Ascending aorta (tissue), 2 donors: ENCODE measurements at regions not wholly inside any gene's neighbourhood (a gene's known extent, or its start where the extent isn't known, plus 50 kb on each side); places are given as distances from the start of the nearest gene placed in this dataset.

Experiments
- DNase-seq, 2 donors: peaks; one replicate each; pipeline ENCODE4 v3.0.0-alpha.2; 2019; ENCODE audit warnings: low spot score in 2 of 2
- H3K27ac ChIP-seq, 2 donors: fragments of 200-600 bp; sonication (generic); one replicate each; pipeline ENCODE4 v1.5.1; 2016 to 2017; ENCODE audit warnings: mild to moderate bottlenecking in 1 of 2
- H3K27me3 ChIP-seq: fragments of 200-600 bp; sonication (generic); one replicate; pipeline ENCODE4 v1.5.1; 2017
- H3K36me3 ChIP-seq, 2 donors: fragments of 200-600 bp; sonication (generic); one replicate each; pipeline ENCODE4 v1.5.1; 2016
- H3K4me1 ChIP-seq, 2 donors: fragments of 200-600 bp; sonication (generic); one replicate each; pipeline ENCODE4 v1.5.1; 2016 to 2017; ENCODE audit warnings: mild to moderate bottlenecking in 1 of 2
- H3K4me3 ChIP-seq, 2 donors: fragments of 200-600 bp; sonication (generic); one replicate each; pipeline ENCODE4 v1.5.1; 2016 to 2017; ENCODE audit warnings: mild to moderate bottlenecking in 1 of 2
- H3K9me3 ChIP-seq, 2 donors: fragments of 200-600 bp; sonication (generic); one replicate each; pipeline ENCODE4 v1.5.1; 2016
- CTCF ChIP-seq, 3 experiments: fragments of 200-600 bp in 2 of 3; fragments of 450-650 bp in 1 of 3; sonication (generic) in 2 of 3; IDR thresholded peaks; one replicate each; pipeline ENCODE4 v1.5.1; 2016 to 2019; ENCODE audit warnings: antibody characterized with exemption in 3 of 3, mild to moderate bottlenecking in 1 of 3, moderate library complexity in 1 of 3
- intact Hi-C: fragments of 100-400 bp; cut with DNase I; formaldehyde crosslinking; loops from one replicate; pipeline ENCODE4 v1.15.1; 2023

DNA sequence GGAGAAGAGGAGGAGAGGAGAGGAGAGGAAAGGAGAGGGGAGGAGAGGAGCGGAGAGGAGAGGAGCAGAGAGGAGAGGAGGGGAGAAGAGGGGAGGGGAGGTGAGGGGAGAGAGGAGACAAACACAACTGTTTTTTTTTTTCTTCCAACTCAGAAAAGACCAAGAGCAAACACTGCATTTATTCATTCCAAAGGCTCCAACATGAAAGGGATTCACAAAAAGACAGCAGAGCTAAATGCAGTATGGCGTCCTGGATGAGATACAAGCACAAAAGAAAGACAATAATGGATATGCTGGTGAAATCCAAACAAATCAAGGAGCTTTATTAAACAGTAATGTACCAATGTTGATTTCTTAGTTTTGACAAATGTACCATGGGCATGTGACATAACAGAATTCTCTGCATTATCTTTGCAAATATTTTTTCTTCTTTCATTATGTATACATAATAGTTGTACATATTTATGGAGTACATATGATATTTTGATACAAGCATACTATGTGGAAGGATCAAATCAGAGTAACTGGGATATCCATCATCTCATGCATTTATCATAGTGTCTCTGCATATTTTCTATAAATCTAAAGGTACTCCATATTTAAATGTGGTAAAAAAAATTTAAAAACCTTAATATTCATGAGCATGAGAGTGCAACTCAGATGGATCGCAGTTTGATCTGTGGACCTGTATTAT, 204.6 kb downstream of the CBLN4 start:
- Histone ChIP-seq H3K27me3 (no peaks in the 10 kb centered on the region), H3K36me3 (no peaks in the 10 kb centered on the region), H3K4me3 (no peak overlapping the region), H3K4me1 (no peaks in the 10 kb centered on the region), H3K27ac (no peak overlapping the region), H3K9me3 (no peaks in the 10 kb centered on the region)
- TF ChIP-seq CTCF (IDR thresholded peaks at IDR 0.05), result no peak
- DNase-seq, result no peak
- intact Hi-C loops, result no loop called here

DNA sequence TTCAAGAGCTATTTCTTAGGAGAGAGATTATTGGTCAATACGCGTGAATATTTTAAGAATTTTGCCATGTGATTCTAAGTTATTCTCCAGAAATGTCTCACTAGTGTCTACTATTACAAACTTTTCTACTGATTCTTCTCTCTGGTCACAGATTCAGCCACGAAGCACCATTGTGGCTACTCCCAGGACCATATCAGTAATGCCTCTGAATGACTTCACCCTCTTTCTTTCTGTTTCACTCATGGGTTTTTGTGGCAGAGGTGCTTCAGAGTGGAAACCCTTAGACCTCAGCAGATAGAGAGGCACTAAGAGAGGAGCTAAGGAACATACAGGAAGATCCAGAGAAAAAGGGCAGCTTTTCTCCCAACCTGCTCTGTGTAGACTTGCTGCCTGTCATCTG, 211.3 kb downstream of the CBLN4 start:
- no peak for DNase-seq
- no peaks in the 10 kb centered on the region for H3K27me3 ChIP-seq
- H3K4me1 ChIP-seq, result no peaks in the 10 kb centered on the region
- no peak for TF ChIP-seq CTCF (IDR thresholded peaks at IDR 0.05)
- H3K4me3 ChIP-seq, result no peak overlapping the region
- intact Hi-C loops, result no loop called here
- H3K27ac ChIP-seq, result no peak overlapping the region
- no peaks in the 10 kb centered on the region for H3K36me3 ChIP-seq
- no peaks in the 10 kb centered on the region for H3K9me3 ChIP-seq

DNA sequence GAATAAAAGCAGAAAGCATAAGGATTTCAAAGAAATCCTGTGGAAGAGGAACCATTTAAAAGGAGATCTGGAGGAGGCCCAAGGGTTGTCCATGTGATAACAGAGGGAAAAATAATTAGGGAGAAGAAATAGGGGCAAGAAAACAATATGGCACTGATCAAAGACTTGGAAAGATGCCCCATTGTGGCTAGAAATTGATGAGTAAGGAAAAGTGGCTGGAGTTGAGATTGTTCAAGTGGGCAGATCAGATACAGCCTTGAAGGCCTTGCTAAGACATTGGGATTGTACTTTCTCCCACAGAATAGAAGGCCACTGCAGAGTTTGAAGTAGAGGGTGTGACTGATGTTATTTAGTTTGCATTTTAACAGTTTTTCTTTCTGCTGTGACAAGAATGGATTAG, 213.3 kb downstream of the CBLN4 start:
- DNase-seq, result no peak
- TF ChIP-seq CTCF (IDR thresholded peaks at IDR 0.05), result no peak
- Histone ChIP-seq H3K4me3 (no peak overlapping the region), H3K36me3 (no peaks in the 10 kb centered on the region), H3K4me1 (no peaks in the 10 kb centered on the region), H3K27me3 (no peaks in the 10 kb centered on the region), H3K9me3 (no peaks in the 10 kb centered on the region), H3K27ac (no peak overlapping the region)
- intact Hi-C loops, result no loop called here

DNA sequence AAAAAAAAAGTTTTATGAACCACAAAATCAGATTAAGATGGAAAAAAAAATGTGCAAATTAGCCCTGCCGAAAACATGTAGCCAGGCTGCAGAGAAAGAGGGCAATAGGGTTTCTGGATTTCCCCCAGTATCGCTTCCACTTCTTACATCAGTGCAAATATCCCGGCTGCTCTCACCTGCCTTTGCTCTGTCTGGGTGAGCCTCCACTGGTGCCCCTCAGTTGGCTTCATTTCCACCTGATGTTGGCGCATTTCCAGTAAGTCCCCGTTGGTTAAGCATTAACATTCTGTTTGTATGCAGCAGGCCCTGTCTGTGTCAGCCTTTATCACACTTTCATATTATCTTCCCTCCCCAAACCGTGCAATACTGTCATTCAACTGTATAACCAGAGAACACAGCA, 215.1 kb downstream of the CBLN4 start:
- intact Hi-C loops, result no loop called here
- TF ChIP-seq CTCF (IDR thresholded peaks at IDR 0.05), result no peak

DNA sequence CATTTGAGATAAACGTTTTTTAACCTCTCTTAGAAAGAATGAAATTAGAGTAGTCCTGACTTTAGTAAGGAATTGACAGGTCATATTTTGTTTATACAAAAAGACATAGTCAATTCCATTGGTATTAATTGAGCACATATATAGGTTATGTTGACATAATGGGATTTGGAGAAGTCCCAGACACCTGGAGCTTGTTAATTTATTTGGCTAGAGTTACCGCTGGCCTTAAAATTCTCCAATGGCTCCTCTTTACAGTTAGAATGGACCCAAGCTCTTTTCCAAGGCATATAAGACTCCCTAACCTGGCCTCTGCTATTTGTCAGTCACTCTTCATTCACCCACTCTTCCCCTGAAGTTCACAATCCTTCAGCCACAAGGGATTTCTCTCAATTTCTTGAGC, 221.3 kb downstream of the CBLN4 start:
- Histone ChIP-seq H3K27me3 (no peaks in the 10 kb centered on the region), H3K9me3 (no peaks in the 10 kb centered on the region), H3K27ac (no peak overlapping the region), H3K36me3 (no peaks in the 10 kb centered on the region), H3K4me3 (no peak overlapping the region), H3K4me1 (no peaks in the 10 kb centered on the region)
- intact Hi-C loops, result no loop called here
- no peak for TF ChIP-seq CTCF (IDR thresholded peaks at IDR 0.05)
- no peak for DNase-seq

More for the DNA sequence above, 215.1 kb downstream of the CBLN4 start:
- H3K9me3 ChIP-seq, result no peaks in the 10 kb centered on the region
- no peaks in the 10 kb centered on the region for H3K27me3 ChIP-seq
- H3K4me1 ChIP-seq, result no peaks in the 10 kb centered on the region
- no peaks in the 10 kb centered on the region for H3K36me3 ChIP-seq
- no peak overlapping the region for H3K4me3 ChIP-seq
- no peak overlapping the region for H3K27ac ChIP-seq
- no peak for DNase-seq

DNA sequence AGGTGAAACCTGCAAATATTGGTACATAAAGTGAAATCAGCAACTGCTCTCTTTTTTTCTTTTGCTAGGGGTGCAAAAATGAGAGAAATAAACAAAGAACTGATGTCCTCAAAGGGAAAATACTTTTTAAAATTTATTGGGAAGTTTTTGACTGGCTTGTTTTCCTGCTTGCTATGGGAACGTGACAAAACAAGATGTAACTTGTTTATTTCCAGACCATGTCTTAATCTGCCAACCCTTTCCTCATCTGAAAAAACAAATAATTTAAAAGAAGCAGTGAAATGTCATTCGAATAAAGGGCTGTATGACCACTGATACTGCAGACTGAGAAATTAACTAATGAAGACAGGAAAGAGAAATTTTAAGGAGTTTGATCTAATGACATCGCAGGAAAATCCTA, 221.9 kb downstream of the CBLN4 start:
- TF ChIP-seq CTCF (IDR thresholded peaks at IDR 0.05), result no peak

More for the DNA sequence above, 221.9 kb downstream of the CBLN4 start:
- no peak for DNase-seq
- intact Hi-C loops, result no loop called here
- Histone ChIP-seq H3K27me3 (no peaks in the 10 kb centered on the region), H3K4me1 (no peaks in the 10 kb centered on the region), H3K4me3 (no peak overlapping the region), H3K9me3 (no peaks in the 10 kb centered on the region), H3K36me3 (no peaks in the 10 kb centered on the region), H3K27ac (no peak overlapping the region)
